ENCODE measurements at regions not wholly inside any gene's neighbourhood (a gene's known extent, or its start where the extent isn't known, plus 50 kb on each side); places are given as distances from the start of the nearest gene placed in this dataset.
A peak's percentile ranks its signal among the peaks of the same experiment; 100 is the strongest.
"Not testable (repeated sequence)": the region's sequence is repeated elsewhere in the genome, so short reads cannot be mapped to it uniquely, and the experiment has no call there.

DNA sequence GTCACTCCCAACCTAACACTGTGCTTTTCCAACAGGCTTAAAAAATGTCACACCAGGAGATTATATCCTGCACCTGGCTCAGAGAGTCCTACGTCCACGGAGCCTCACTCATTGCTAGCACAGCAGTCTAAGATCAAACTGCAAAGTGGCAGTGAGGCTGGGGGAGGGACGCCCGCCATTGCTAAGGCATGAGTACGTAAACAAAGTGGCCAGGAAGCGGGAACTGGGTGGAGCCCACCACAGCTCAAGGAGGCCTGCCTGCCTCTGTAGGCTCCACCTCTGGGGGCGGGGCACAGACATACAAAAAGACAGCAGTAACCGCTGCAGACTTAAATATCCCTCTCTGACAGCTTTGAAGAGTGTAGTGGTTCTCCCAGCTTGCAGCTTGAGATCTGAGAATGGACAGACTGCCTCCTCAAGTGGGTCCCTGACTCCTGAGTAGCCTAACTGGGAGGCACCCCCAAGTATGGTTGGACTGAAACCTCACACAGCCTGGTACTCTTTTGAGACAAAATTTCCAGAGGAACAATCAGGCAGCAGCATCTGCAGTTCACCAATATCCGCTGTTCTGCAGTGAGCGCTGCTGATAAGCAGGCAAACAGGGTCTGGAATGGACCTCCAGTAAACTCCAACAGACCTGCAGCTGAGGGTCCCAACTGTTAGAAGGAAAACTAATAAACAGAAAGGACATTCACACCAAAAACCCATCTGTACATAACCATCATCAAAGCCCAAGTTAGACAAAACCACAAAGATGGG lies 2986.4 kb upstream of the OR11H1 start:
- H3K27ac ChIP-seq; H3K4me3 ChIP-seq (ENCODE audit: low read depth, low read length); H3K36me3 ChIP-seq (replicated peaks); DNase-seq; in situ Hi-C loops (cut with HindIII; ENCODE audit: low pct_ligation_motif_present, low sequenced_read_pairs); H3K27me3 ChIP-seq (replicated peaks): not testable (repeated sequence)

- in situ Hi-C loops (cut with HindIII; ENCODE audit: low pct_ligation_motif_present, low sequenced_read_pairs); H3K27ac ChIP-seq; H3K4me3 ChIP-seq (ENCODE audit: low read depth, low read length); H3K36me3 ChIP-seq (replicated peaks); H3K27me3 ChIP-seq (replicated peaks); DNase-seq: not testable (repeated sequence)
Observed at GRCh38 chr22:12553366-12553765, 2974.6 kb upstream of the OR11H1 start.

DNA sequence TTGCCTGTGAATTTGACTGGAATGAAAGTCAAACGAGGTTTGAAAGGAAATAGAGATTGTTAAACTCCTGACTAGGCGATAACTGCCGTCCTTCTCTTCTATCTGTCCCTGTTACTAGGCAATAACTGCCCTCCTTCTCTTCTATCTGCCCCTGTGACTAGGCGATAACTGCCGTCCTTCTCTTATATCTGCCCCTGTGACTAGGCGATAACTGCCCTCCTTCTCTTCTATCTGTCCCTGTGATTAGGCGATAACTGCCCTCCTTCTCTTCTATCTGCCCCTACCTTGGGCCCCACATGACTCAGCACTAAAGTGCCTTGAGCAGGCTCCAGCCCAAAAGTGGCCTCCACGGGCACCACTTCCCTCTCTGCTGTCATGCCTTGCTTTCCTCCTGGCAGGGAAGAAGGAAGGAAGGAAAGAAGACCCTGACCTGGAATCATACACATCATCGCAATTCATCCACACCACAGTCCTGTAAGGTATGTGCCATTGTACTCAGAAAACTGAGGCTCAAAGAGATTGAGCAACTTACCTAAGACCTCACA lies 2973.3 kb upstream of the OR11H1 start:
- H3K27ac ChIP-seq; DNase-seq; H3K27me3 ChIP-seq (replicated peaks); in situ Hi-C loops (cut with HindIII; ENCODE audit: low pct_ligation_motif_present, low sequenced_read_pairs); H3K36me3 ChIP-seq (replicated peaks); H3K4me3 ChIP-seq (ENCODE audit: low read depth, low read length): not testable (repeated sequence)

- DNase-seq; H3K4me3 ChIP-seq (ENCODE audit: low read depth, low read length); H3K36me3 ChIP-seq (replicated peaks); in situ Hi-C loops (cut with HindIII; ENCODE audit: low pct_ligation_motif_present, low sequenced_read_pairs); H3K27ac ChIP-seq; H3K27me3 ChIP-seq (replicated peaks): not testable (repeated sequence)
Observed at GRCh38 chr22:12571500-12571899, 2956.5 kb upstream of the OR11H1 start.

DNA sequence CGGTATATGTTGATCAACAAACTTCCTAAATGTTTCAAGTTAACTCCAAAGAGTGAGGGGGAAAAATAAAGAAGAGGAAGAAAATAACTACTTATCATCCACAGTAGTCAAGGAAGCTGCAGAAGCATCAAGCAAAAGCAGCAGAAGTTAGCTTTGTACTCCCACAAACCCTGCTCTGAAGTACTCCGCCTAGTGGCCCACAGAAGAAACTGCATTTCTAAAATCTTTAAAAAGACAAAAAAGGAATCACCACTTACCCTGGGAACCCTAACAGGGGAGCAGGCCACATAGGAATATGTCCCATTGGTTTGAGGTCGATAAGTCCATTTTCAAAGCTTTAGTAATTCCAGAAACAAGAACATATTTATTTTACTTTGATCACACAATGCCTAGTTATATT lies 2948.3 kb upstream of the OR11H1 start:
- in situ Hi-C loops (cut with HindIII; ENCODE audit: low pct_ligation_motif_present, low sequenced_read_pairs); H3K27ac ChIP-seq; H3K4me3 ChIP-seq (ENCODE audit: low read depth, low read length); H3K36me3 ChIP-seq (replicated peaks); DNase-seq; H3K27me3 ChIP-seq (replicated peaks): not testable (repeated sequence)
- TF ChIP-seq CTCF (IDR thresholded peaks at IDR 0.05; ENCODE audit: low read depth, low read length, missing control alignments): peak; percentile 1

DNA sequence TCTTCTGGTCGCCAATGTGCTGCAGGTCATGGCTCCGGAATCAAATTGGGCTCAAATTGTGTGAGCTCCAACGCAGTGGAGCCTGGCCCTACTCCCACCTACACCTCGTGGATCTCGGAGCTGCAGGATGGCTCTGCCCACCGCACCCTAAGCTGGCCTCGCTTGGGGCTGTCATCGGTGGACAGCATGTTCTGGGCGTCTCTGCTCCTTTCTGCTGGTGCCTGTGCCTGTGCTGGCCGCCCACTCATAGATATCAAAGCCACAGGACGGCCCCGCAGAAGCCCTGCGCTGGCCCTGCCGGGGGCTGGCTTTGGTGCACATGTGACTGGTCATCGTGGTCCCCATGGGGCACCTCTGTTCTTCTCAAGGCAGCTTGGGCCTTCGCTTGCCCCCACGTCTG lies 2943.5 kb upstream of the OR11H1 start:
- in situ Hi-C loops (cut with HindIII; ENCODE audit: low pct_ligation_motif_present, low sequenced_read_pairs); H3K27me3 ChIP-seq (replicated peaks); H3K27ac ChIP-seq; DNase-seq; H3K36me3 ChIP-seq (replicated peaks); H3K4me3 ChIP-seq (ENCODE audit: low read depth, low read length): not testable (repeated sequence)

GRCh38 chr22:12584874-12585273 lies 2943.1 kb upstream of the OR11H1 start:
- H3K4me3 ChIP-seq (ENCODE audit: low read depth, low read length); DNase-seq; H3K27ac ChIP-seq; H3K36me3 ChIP-seq (replicated peaks); H3K27me3 ChIP-seq (replicated peaks); in situ Hi-C loops (cut with HindIII; ENCODE audit: low pct_ligation_motif_present, low sequenced_read_pairs): not testable (repeated sequence)

GRCh38 chr22:12595724-12596123 lies 2932.3 kb upstream of the OR11H1 start:
- H3K27ac ChIP-seq; H3K27me3 ChIP-seq (replicated peaks); in situ Hi-C loops (cut with HindIII; ENCODE audit: low pct_ligation_motif_present, low sequenced_read_pairs); DNase-seq; H3K36me3 ChIP-seq (replicated peaks); H3K4me3 ChIP-seq (ENCODE audit: low read depth, low read length): not testable (repeated sequence)

DNA sequence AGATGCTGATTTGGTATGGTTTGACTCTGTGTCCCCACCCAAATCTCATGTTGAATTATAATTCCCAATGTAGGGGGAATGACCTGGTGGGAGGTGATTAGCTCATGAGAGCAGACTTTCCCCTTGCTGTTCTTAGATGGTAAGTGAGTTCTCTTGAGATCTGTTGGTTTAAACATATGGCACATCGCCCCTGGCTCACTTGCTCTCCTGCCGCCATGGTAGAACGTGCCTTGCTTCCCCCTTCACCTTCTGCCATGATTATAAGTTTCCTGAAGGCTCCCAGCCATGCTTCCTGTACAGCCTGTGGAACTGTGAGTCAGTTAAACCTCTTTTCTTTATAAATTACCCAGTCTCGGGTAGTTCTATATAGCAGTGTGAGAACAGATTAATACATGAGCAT lies 2930.2 kb upstream of the OR11H1 start:
- in situ Hi-C loops (cut with HindIII; ENCODE audit: low pct_ligation_motif_present, low sequenced_read_pairs); DNase-seq; H3K36me3 ChIP-seq (replicated peaks); H3K4me3 ChIP-seq (ENCODE audit: low read depth, low read length); H3K27me3 ChIP-seq (replicated peaks); H3K27ac ChIP-seq: not testable (repeated sequence)

GRCh38 chr22:12601510-12601869 lies 2926.5 kb upstream of the OR11H1 start:
- in situ Hi-C loops (cut with HindIII; ENCODE audit: low pct_ligation_motif_present, low sequenced_read_pairs); H3K27me3 ChIP-seq (replicated peaks); H3K36me3 ChIP-seq (replicated peaks); H3K27ac ChIP-seq; H3K4me3 ChIP-seq (ENCODE audit: low read depth, low read length); DNase-seq: not testable (repeated sequence)
